HG03095 (cell line): ENCODE measurements at regions not wholly inside any gene's neighbourhood (a gene's known extent, or its start where the extent isn't known, plus 50 kb on each side); places are given as distances from the start of the nearest gene placed in this dataset.

Source experiments
- ATAC-seq: cut with Tn5 transposase; IDR thresholded peaks from one replicate; pipeline ENCODE4 v1.9.1; 2021; ENCODE audit warnings: moderate library complexity; ENCODE audit not compliant: unreplicated experiment

GRCh38 chr10:29962166-29962850, 97.1 kb downstream of the JCAD start:
- ATAC-seq: no peak

- no peak for ATAC-seq
These were observed 98.0 kb downstream of the JCAD start for GRCh38 chr10:29961351-29961750.

DNA sequence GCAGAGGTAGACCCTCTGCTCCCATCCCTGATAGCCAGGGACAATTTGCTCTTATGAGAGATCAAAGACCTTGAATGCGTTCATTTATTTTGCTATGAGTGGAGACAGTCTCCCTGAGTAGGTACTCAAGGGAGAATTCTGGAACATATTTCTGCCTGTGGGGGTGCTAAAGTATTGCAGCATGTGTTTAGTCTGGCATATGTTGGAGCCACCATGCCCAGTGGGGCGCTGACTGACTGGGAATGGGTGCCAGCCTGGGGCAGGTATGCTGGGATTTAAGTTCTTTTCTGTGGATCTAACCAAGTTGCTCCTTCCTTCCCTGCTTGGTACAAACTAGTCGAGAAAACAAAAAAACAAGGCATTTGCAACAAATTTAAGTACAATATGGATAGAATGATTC, 99.1 kb downstream of the JCAD start:
- no peak for ATAC-seq

- ATAC-seq: no peak
These were observed 99.8 kb downstream of the JCAD start for GRCh38 chr10:29959586-29959985.

DNA sequence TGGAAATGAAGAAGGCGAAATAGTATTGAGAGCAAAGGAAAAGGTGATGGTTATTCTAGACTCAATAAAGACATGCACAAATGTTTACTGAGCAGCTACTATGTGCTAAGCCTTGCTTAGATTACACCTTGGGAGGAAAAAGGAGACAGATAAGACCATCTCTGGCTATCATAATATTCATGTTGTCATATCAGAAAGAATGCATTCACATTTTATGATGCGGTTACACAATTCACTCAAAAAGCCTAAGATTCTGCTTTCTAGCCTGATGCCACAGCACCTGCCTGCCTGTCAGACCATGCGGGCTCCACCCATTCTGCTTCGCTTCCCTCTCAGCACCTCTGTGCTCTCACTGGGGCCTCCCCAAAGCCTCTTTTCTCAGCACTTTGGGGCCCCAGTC, 100.9 kb downstream of the JCAD start:
- no peak for ATAC-seq

GRCh38 chr10:29957907-29958331, 101.5 kb downstream of the JCAD start:
- ATAC-seq: no peak

DNA sequence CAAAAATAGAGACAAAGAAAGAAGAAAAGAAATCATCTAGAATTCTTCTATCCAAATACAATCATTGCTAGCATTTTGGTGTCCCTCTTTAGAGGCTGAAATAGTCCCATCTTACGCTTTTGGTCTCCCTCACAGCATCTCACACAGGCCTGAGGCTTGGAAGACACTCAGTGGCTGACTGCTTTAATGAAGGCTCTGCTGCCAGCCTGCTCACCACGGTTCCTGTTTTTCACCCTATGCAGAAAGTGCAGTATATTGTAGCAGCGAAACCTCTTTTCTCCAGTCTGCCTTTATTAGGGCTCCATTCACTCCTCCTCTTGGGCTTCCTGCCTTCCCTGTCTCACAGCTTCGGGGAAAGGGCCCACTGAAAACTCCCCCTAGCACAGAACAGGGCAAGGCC, 102.2 kb downstream of the JCAD start:
- no peak for ATAC-seq

- no peak for ATAC-seq
These were observed 103.0 kb downstream of the JCAD start for GRCh38 chr10:29956335-29956924.

- ATAC-seq: no peak
These were observed 104.0 kb downstream of the JCAD start for GRCh38 chr10:29955329-29955935.

DNA sequence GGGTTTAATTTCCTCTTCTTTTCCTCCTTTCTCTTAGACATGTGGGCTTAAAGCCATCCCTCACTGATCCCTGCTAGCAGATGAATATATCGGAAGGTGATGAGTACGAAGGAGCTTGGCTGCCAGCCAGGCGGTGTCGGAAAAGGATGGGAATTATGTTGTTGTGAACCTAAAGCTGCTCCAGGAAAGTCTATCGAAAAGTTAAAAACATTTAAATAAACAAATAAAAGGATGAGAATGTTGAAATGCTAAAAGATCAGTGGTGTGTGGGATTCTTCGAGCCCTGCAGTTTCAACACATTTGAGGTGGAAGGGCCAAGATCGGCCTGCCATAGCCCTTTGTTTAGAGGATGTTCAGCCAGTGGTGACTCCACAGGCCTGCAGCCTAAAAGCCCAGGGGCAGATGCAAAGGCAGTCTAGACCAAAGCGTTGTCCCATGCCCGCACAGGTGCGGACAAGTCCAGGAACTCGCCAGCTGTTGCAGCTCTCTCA, 107.9 kb downstream of the JCAD start:
- ATAC-seq: no peak

DNA sequence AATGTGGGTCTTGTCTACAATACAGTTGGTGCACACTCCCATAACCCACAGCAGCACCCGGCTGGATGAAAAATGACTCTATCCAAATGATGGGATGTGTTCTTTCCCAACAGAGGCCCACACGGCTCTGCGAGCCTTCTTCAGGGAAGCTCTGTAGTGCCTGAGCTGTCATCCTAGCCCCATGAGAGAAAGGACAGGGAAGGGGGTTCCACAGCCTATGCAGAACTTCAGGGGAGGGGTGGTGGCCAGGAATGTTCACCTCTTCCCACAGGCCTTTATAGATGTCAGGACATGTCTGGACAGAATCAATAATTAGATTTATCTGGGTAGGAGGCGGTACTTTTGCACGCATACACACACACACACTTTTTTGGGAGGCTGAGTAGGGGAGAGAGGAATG, 109.0 kb downstream of the JCAD start:
- no peak for ATAC-seq

GRCh38 chr10:29949411-29950011, 109.9 kb downstream of the JCAD start:
- ATAC-seq: no peak

GRCh38 chr10:29948881-29949355, 110.5 kb downstream of the JCAD start:
- ATAC-seq: no peak

- ATAC-seq: no peak
These were observed 111.7 kb downstream of the JCAD start for GRCh38 chr10:29947701-29948060.

- ATAC-seq: no peak
These were observed 112.3 kb downstream of the JCAD start for GRCh38 chr10:29946953-29947700.

DNA sequence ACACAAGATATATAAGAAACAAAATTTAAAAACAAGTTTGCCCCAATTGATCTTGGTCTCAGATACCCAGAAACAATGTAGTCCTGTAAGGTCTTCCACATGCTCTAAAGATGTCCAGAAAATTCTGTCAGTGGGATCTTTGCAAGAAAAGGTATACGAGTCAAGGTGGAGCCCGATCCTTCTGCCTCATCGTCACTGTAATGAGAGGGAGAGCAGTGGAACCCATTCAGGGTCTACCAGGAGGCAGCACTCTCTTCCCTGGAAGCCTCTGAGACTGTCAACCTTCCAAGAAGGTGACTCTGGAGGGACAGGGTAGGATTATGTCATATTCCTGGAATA, 112.8 kb downstream of the JCAD start:
- ATAC-seq: no peak

DNA sequence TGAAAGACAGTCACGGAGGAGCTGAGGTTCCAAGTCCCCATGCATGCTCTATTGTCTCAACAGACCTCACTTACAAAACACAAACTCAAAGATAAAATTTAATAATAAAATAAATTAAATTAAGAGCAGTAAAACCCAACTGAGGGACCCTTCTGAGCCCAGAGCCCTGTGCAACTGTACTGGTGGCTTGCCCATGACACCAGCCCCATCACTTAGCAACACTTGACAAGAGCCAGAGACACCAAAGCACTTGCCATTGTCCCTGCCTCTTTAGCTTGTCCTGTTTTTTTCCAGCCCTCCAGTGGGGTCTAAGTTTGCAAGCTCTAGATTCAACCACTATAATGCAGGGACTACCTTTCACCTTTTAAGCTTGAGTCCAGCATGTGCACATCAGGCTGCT, 117.9 kb downstream of the JCAD start:
- no peak for ATAC-seq

DNA sequence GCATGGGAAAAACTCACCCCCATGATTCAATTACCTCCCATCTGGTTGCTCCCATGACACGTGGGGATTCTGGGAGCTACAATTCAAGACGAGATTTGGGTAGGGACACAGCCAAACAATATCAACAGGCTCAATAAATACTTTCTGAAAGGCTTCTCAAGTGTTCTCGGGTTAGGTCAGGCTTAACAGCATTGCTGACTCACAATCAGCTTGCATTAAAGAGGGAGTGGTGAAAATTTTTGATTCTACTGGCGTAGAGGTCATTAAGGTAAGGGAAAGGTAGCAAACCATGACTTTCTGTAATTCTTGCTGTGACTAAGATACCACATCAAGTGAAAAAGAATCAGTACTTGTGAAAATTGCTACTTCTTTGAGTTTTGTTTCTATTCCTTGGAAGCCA, 126.4 kb downstream of the JCAD start:
- ATAC-seq: no peak

GRCh38 chr10:29931833-29932232, 127.6 kb downstream of the JCAD start:
- ATAC-seq: no peak

DNA sequence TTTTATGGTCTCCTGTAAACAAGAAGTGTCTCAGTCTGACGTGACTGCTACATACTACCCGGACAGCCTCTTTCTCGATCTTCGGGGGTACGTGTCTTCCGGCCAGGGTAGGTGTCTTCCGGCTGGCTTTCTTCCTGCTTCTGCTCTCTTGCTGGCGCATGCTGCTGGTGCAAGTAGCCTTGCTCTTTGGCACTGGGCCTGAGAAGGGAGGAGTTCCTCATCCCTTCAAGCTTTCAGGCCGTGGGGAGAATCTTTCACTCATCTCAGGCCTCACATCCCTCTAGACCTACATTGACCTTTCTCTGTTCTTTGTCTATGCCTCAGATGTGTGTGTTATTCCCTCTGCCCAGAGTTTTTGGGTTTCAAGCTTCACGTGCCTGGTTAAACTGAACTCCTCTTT, 130.4 kb downstream of the JCAD start:
- ATAC-seq: no peak

DNA sequence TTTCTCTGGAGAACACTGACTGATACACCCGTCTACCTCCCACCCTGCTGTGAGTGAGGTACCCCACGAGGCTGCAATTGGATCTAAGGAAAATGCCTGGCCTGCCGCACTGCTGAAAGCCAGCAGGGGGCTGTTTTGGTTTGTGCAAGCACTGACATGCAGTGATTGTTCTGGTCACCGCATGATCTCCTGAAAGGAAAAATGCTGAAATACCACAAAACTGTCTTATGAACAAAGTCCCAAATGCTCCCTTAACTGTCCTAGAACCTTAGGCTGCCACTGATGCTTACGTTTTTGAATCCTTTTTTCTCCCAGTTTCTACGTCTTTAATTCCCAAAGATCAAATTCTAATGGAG, 132.7 kb downstream of the JCAD start:
- no peak for ATAC-seq
